ENCODE measurements at regions not wholly inside any gene's neighbourhood (a gene's known extent, or its start where the extent isn't known, plus 50 kb on each side); places are given as distances from the start of the nearest gene placed in this dataset.
"Not testable (repeated sequence)": the region's sequence is repeated elsewhere in the genome, so short reads cannot be mapped to it uniquely, and the experiment has no call there.

DNA sequence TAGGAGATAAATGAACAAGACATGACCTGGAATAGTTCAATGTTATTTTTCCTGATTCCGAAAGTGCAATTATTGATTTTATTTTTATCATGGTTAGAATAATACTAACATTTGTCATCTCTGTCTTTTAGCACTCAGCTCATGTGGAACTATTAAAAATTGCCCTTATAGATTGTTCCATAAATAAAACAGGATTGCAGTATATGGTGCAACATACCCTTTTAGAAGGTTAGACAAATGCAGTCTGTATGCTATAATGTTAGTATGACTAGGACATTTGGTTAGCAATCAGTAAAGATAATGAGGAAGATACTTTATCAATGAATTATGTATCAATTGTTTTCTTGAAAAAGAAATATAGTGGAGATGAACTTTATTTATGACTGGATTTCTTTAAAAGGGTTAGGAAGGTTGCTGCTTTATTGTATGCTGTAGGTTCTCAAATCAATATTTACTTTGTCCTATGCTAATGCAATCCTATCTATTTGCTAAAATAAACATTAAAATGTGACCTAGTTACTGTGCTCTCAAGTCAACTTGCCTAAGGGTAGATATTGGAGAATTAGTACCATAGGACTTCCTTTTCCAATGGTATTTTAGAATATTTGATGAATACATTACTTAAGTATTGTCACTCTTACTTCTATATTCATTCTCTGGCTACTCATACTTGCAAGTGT lies 348.9 kb upstream of the ISL1 start:
- DNase-seq = no peak

DNA sequence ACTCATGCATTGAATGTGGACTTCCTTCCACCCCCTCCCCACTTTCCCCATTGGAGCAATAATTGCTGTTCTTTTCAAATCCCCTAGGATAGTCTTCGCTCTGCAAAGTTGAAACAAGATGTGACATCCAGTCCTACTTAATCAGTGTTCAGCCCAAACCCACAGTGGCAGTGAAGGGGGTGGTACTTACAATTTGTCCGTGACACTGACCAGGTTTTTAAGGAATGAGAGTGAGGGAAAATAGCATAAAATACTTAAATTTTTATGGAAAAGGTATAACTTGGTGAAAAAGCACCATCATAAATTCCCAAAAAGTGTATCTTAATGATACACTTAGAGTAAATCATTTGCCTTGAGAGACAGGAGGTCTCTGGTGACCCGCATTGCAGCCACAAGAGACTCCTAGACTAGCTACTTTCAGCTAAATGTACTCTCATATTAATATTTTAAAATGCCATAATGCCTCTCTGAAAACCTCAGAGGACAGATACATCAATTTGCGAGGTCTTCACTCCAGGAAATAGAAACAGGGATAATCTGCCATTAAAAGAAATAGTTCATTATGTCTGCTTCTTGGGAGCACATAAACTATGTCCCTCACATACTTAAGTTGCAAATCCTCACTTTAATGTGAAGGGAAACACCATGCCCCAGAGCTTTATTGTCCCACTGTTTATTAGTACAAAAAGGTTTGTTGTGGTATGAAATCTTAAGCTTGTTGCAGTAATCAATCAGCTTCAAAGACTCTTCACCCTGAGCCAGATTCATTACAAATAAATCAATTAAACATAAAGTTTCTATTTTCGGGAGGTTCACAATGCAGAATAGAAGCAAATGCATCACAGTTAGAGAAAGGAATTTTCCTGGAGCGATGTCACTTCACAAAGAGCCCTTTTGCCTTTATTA lies 343.6 kb upstream of the ISL1 start:
- no peak for DNase-seq

DNA sequence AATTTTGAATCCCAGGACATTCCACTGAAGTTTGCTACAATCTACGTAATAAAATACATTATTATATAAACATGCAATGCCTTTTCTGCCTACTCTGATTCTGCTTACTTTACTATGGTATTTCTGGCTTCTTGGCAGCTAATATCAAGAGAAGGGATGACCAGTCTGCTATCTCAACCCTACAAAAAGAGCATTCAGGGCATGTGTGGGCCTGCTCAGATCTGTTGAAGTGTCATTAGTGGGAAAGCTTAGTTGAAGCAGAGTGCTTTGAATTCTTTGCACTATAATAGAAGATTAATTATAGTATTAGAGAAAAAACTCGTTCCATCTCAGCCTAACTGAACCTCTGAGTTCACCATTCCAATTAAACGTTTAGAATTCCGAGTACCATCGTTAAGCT lies 339.5 kb upstream of the ISL1 start:
- no peak for DNase-seq

DNA sequence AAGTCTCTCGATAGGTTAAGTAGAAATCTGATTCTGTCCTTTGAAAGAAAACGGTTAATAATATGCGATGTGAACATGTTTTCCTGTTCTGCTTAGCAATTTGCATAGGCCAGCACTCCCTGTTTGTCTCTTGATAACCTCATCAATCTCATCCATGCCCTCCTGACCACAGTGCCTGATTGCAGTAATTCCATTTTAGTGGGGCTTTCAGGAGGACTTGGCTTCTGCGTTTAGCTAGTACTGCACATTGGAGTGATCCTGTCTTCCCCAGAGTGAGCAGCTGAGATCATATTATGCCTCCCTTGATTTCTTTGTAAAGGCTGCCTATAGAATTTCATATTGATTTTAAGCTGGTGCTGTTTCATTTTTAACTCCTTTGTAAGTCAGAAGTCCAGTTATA lies 335.9 kb upstream of the ISL1 start:
- no peak for DNase-seq

DNA sequence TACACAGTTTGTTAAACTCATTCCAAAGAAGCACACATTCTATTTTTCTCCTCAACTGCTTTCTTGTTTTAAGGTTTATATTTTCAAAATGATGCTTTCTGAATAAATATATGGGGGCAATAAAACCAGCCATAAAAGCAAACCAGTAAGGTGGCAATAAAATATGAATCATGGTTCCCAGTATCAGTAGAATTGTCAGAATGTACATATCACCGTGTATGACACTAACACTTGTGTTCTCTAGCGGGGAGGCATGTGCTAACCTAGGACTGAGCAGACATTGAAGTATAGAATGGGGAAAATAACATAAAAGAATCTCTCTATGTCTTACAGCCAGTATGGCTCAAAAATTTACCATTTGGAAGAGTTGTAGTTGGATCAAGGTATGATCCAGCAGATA lies 329.9 kb upstream of the ISL1 start:
- no peak for DNase-seq

DNA sequence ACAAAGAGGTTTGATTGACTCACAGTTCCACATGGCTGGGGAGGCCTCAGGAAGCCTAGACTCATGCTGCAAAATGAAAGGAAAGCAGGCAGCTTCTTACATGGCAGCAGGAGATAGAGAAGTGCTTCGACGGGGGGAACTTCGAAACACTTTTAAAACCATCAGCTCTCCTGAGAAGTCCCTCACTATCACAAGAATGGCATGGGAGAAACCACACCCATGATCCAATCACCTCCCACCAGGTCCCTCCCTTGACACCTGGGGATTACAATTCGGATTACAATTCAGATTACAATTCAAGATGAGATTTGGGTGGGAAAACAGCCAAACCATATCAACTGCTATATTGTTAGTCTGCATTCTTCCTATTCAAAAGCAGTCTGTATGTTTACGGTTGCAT lies 322.3 kb upstream of the ISL1 start:
- DNase-seq = no peak

DNA sequence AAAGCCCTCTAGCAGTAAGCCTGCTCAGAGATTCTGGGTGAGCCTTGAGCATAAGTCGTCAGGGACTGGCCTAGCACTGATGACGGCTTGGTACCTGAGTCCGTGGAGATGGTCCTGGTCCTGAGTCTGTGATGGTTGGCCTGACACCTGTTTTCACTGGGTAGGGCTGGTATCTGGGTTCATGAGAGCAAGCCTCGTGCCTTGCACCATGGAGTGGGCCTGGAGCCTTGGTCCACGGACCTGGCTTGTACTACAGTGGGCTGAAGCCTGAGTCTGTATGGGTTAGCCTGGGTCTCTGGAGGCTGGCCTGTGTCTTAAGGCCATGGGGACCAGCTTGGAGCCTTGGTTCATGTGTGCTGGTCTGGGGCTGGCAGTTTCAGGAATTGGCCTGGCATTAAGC lies 310.3 kb upstream of the ISL1 start:
- no peak for DNase-seq

DNA sequence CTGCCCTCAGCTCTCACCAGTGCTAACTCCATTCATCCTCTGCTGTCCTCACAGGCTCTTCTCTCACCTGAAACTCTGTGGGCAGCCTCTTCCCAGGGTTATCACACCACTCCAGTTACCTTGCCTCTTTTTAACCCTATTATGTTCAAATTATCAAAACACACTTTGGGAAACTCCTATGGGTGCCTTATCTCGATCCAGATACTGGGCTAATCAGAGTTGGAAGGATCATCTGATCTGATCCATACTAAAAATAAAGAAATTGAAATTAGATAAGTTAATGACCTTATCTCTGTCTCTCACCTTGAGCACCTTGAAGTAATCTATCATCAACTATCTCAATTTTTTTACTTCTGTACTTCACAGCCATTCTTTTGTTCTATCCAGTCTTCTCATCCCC lies 300.5 kb upstream of the ISL1 start:
- no peak for DNase-seq

DNA sequence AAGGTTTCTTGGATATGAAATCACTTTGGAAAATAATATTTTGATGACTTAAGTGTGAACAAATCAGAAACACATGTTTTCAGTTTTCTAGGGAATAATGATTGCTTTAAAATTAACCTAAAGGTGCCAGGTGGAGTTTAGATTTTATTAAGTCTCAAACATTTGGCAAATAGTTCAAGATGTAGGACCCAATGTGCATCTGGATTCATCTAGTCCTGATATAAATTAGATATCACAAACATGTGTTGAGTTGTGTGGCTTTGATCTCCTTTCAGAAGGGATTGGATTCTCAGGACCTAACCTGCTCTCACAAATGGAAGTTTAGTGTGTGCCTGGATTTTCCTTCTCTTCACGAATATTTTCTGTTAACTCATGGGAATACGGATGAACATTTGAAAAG lies 291.4 kb upstream of the ISL1 start:
- DNase-seq = no peak

DNA sequence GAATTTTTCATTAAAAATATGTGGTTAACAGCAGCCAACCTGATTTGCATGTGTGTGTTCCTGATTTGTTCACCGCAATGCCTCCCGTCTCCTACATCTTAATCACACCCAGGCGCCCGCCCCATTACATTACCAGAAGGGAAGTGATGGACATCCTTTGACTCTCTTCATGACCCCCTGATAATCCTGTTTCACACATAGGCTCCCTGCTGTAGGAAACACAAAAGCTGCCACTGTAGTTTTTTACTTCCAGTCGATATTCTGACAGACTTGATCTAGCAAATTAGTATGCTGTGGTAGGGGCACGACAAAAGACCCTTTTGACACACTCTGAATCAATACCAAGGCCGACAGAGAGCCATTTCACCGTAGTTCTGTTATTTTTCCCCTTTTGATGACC lies 287.8 kb upstream of the ISL1 start:
- no peak for DNase-seq

DNA sequence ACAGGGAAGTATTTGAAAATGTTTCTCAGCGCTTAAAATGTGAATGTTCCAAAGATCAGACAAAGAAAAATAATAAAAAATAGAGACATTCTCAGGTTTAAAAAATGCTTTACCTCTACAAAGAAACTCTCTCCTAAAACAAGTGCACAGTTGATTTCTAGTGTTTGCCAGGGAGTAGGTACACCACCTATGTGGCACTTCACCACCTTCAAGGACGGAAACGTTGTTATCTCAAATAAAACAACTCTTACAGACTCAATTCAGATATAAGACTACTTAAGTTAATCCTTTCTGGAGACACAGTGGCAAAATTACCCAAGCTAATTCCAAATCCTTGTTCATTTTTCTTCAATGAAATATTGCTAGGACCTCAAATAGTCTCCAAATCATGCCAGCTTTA lies 286.4 kb upstream of the ISL1 start:
- no peak for DNase-seq

DNA sequence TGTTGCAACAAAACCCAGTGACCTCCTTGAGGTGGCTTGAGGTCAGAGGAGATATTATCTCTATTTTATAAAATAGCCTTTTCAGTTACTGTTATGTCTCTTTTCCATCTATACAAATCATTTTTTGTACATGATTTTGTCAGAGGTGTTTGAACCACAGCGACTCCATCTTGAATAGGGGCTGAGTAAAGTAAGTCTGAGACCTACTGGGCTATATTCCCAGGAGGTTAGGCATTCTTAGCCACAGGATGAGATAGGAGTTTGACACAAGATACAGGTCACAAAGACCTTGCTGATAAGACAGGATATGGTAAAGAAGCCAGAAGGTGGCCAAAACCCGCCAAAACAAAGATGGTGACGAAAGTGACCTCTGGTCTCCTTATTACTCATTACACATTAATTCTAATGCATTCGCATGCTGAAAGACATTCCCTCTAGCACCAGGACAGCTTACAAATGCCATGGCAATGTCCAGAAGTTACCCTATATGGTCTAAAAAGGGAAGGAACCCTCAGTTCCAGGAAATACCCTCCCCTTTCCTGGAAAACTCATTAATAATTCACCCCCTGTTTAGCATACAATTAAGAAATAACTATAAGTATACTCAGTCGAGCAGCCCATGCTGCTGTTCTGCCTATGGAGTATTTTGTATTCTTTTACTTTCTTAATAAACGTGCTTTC lies 283.9 kb upstream of the ISL1 start:
- no peak for DNase-seq

DNA sequence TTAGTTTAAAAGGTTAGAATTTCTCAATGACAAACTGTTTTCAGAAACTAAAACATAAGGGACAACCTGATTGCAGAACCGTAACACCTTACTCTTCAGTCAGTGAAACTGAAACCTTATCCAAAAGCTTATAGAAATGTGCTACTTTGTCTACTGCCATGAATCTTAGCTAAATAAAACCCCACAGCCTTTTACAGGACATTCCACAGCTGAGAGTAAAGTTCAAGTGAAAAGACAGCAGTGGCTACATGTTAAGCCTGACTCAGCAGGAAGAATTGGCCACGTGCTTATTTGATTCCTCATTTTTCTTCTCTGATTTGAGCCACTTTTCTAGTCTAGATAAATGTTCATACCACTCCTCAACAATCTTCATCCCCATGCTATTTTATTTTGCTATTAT lies 278.7 kb upstream of the ISL1 start:
- DNase-seq = no peak

DNA sequence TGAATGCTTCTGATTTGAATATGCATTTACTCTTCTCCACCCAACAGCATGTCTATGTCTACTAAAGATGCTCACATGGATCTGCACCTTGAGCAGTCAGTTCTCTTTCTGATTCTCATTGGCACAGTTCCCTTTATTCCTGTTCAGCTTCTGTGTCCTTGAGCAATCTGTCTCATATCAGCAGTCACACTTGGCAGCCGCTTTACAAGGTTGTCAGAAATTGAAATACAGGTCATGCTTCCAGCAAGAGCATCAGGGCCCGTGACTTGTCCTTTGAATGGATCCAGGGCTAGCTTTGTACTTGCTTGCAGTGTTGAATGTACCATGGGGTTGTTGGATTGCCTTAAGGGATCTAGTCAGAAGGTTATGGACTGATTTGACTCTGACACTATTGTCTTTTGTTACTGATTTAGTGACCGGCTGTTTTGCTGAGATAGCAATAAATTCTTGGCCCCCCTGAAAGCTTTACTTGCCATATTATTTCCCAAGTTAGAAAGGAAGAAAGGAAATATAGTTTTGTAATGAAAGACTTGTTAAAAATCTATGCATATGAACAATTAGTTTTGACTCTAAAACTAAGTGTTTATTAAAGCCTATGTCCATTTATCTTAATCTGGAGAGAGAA lies 273.4 kb upstream of the ISL1 start:
- DNase-seq = no peak

DNA sequence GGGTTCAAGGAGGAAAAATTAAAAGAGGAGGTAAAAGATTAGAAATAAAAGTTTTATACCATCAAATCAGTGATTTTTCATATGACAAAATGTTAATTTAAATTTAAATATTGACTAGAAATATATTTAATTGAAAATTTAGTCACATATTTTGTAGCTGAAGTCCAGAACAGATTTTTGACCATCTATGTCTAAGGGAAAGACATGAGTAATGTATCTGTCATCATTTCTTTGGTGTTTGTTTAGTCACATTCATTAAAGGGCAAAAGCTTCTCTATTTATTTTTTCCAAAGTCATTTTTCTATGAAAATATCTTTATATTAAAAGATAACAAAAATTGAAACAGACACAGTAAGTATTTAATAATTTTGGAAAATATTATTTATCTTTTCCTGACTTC lies 252.0 kb upstream of the ISL1 start:
- DNase-seq = no peak

DNA sequence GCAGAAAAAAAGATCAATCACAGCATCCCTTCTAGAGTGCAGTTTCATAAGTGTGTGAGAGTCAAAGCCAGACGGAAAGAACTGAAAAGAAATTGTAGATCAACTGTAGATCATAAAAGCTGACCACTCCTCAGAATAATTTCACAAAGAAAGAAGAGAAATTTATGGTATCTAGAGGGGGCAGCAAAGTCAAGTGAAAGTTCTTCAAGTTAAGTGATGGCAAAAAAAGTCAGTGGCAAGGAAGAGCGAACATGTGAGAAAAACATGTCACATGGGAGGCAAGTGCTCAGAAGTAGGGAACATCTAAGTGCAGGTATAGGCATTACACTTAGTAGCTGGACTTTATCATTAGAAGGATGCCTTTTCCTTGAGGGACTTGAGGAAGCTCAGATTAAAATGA lies 245.1 kb upstream of the ISL1 start:
- no peak for DNase-seq

DNA sequence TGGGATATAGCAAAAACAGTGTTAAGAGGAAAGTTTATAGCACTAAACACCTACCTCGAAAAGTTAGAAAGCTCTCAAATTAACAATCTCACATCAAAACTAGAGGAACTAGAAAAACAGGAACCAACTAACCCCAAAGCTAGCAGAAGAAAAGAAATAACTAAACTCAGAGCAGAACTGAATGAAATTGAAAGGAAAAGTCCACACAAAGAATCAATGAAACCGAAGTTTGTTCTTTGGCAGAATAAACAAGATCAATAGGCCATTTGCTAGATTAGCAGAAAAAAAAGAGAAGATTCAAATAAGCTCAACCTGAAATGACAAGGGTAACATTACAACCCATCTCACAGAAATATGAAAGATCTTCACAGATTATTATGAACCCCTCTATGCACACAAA lies 234.8 kb upstream of the ISL1 start:
- no peak for DNase-seq

DNA sequence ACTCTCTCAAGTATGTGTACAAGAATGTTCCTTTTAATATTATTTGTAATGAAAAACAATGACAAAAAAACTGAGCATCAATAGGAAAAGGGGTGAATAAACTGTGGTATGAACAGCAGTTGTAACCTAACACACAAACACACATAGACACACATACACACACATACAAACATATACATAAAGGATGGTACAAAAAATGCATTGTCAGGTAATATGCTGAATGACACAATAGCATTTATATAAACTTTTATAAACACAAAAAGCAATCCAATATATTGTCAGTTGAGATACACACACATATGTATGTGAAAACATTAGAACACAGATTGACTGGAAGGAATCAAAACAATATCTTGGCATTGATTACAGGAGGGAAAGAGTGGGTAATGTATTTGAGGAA lies 227.0 kb upstream of the ISL1 start:
- DNase-seq = no peak

DNA sequence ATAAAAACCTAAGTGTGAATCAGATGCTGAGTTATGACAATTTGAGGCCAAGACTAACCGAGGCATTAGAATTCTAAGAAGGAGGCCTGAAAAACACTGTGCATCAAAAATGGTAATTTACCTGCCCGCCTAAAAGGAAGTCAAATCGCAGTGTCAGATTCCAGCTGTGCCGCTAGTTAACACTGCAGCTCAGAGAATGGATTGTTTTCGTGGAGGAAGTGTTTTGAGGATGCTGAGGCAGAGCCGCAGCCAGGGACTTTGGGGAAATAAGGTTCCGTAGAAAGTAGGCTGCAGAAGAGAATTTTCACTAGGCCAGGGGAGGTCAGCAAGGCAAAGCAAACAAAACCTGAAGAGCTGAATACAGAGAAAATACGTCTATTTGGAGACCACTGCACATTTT lies 226.4 kb upstream of the ISL1 start:
- no peak for DNase-seq

DNA sequence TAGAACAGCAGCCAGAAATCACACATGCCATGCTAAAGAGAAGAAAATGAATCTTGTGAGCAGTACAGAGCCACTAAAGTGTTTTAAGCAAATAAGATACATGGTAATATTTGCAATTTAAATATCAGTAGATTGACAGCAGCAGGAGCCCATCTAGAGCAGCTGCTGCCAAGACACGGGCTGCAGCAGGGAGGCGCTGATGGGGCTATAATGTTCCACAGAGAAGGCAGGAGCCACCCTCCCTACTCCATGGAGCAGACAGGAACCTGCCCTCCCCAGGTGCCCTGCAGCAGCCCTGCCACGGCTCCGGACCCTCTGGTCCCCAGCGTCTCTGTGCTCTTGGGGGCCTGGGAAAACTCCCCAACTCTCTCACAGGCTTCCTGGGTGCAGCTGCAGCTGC lies 224.1 kb upstream of the ISL1 start:
- no peak for DNase-seq

DNA sequence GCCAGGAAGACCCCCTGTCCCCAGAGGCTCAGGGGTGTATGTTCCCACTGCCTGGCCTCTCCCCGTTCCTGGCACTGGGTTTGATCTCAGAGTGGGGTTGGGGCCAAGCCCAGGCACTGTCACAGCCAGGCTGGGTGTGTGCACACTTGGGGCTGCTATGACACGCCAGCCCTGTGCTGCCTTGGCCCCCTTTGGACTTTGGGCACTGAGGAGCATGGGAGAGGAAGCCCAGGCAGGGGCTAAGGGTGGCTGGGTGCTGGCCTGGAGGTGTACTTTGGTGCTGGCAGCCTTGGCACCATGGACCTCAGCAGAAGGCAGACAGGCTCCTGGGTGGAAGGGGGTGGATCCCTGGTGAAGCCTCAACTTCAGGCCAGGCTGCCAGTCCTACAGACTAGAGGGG lies 223.6 kb upstream of the ISL1 start:
- DNase-seq = no peak

DNA sequence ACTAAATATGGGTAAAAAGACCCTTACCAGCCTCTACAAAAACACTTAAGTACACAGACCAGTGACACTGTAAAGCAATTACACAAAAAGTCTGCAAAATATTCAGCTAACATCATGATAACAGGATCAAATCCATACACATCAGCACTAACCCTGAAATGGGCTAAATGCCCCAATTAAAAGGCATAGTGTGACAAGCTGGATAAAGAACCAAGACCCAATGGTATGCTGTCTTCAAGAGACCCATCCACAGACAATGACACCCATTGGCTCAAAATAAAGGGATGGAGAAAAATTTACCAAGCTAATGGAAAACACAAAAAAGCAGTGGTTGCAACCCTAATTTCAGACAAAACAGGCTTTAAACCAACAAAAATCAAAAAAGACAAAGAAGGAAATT lies 221.0 kb upstream of the ISL1 start:
- no peak for DNase-seq

DNA sequence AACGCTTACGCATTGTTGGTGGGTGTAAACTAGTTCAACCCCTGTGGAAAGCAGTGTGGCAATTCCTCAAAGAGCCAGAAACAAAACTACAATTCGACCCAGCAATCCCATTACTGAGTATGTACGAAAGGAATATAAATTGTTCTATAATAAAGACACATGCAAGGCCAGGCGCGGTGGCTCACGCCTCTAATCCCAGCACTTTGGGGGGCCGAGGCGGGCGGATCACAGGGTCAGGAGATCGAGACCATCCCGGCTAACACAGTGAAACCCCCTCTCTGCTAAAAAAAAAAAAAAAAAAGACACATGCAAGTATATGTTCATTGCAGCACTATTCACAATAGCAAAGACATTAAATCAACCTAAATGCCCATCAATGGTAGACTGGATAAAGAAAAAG lies 217.6 kb upstream of the ISL1 start:
- DNase-seq = not testable (repeated sequence)
